Vagina (tissue), 2 donors: ENCODE measurements at regions not wholly inside any gene's neighbourhood (a gene's known extent, or its start where the extent isn't known, plus 50 kb on each side); places are given as distances from the start of the nearest gene placed in this dataset.
"Not testable (repeated sequence)": the region's sequence is repeated elsewhere in the genome, so short reads cannot be mapped to it uniquely, and the experiment has no call there.

Experiments used
- DNase-seq, 2 donors: peaks; one replicate each; pipeline ENCODE4 v3.0.0-alpha.2; 2017; ENCODE audit errors: extremely low spot score in 2 of 2
- H3K27ac ChIP-seq: fragments of 200-600 bp; sonication (generic); one replicate; pipeline ENCODE4 v1.5.1; 2019
- H3K27me3 ChIP-seq: fragments of 200-600 bp; sonication (generic); one replicate; pipeline ENCODE4 v1.5.1; 2019
- H3K36me3 ChIP-seq, 2 donors: fragments of 200-600 bp; sonication (generic); one replicate each; pipeline ENCODE4 v1.5.1; 2017 to 2019
- H3K4me1 ChIP-seq: fragments of 200-600 bp; sonication (generic); one replicate; pipeline ENCODE4 v1.5.1; 2019
- H3K4me3 ChIP-seq, 2 donors: fragments of 200-600 bp; sonication (generic); 1 replicate in 1 of 2; 2 replicates in 1 of 2; pipeline ENCODE4 v1.5.1; 2016 to 2019
- H3K9me3 ChIP-seq: fragments of 200-600 bp; sonication (generic); one replicate; pipeline ENCODE4 v1.5.1; 2019
- CTCF ChIP-seq, 3 experiments: fragments of 450-650 bp in 2 of 3; fragments of 200-600 bp in 1 of 3; sonication (generic) in 1 of 3; IDR thresholded peaks; one replicate each; pipeline ENCODE4 v1.5.1; 2017 to 2019; ENCODE audit warnings: antibody characterized with exemption in 3 of 3, mild to moderate bottlenecking in 2 of 3, moderate library complexity in 2 of 3
- POLR2A ChIP-seq, 2 donors: fragments of 450-650 bp; IDR thresholded peaks; one replicate each; pipeline ENCODE4 v1.6.1; 2017; ENCODE audit warnings: antibody characterized with exemption in 2 of 2, mild to moderate bottlenecking in 2 of 2, moderate library complexity in 2 of 2
- POLR2AphosphoS5 ChIP-seq, 2 donors: sonication (generic); formaldehyde crosslinking; IDR thresholded peaks; one replicate each; pipeline ENCODE4 v1.9.0; 2017; ENCODE audit warnings: antibody characterized with exemption in 2 of 2, mild to moderate bottlenecking in 2 of 2, low read depth in 1 of 2; ENCODE audit not compliant: insufficient read depth in 1 of 2
- intact Hi-C: fragments of 100-400 bp; cut with DNase I; formaldehyde crosslinking; loops from one replicate; pipeline ENCODE4 v1.15.1; 2023

- Histone ChIP-seq H3K4me1 (no peaks in the 10 kb centered on the region), H3K36me3 (no peaks in the 10 kb centered on the region), H3K27me3 (no peaks in the 10 kb centered on the region), H3K27ac (no peak overlapping the region), H3K4me3 (no peak overlapping the region), H3K9me3 (no peaks in the 10 kb centered on the region)
- TF ChIP-seq CTCF (IDR thresholded peaks at IDR 0.05), result no peak
- no peak for TF ChIP-seq POLR2AphosphoS5 (IDR thresholded peaks at IDR 0.05; ENCODE audit: insufficient read depth in 1 of 2, low read depth in 1 of 2)
- TF ChIP-seq POLR2A (IDR thresholded peaks at IDR 0.05), result no peak
- DNase-seq, result peak in 1 of 2 donors; percentile 67
- intact Hi-C loops, result no loop called here
These were observed 239.3 kb downstream of the RAB11FIP2 start for GRCh38 chr10:117807441-117807840.

DNA sequence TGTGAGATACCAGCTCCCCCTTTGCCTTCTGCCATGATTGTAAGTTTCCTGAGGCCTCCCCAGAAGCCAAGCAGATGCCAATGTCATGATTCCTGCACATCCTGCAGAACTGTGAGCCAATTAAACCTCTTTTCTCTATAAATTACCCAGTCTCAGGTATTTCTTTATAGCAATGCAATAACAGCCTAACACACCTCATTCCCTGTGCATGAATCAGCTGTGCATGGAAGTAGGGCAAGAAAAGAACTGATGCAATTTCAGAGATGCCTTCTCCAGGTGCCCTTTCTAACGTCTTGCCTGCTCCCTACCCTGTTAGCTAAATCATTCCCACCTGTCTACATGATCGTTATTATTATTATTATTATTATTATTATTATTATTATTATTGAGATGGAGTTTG is 230.9 kb downstream of the RAB11FIP2 start:
- H3K27me3 ChIP-seq, H3K36me3 ChIP-seq, intact Hi-C loops, H3K4me3 ChIP-seq, H3K27ac ChIP-seq, H3K4me1 ChIP-seq, H3K9me3 ChIP-seq: not testable (repeated sequence)
- peak in 1 of 2 donors; percentile 9 for DNase-seq

GRCh38 chr10:117817116-117817515 is 229.6 kb downstream of the RAB11FIP2 start:
- Histone ChIP-seq H3K36me3 (no peaks in the 10 kb centered on the region), H3K9me3 (no peaks in the 10 kb centered on the region), H3K27ac (no peak overlapping the region), H3K4me3 (no peak overlapping the region), H3K4me1 (no peaks in the 10 kb centered on the region), H3K27me3 (no peaks in the 10 kb centered on the region)
- DNase-seq, result peak in 1 of 2 donors; percentile 74
- TF ChIP-seq CTCF (IDR thresholded peaks at IDR 0.05) (no peak), POLR2A (IDR thresholded peaks at IDR 0.05) (no peak), POLR2AphosphoS5 (IDR thresholded peaks at IDR 0.05; ENCODE audit: insufficient read depth in 1 of 2, low read depth in 1 of 2) (no peak)
- intact Hi-C loops, result no loop called here

GRCh38 chr10:117818721-117819120 is 228.0 kb downstream of the RAB11FIP2 start:
- H3K4me3 ChIP-seq, result no peak overlapping the region
- TF ChIP-seq CTCF (IDR thresholded peaks at IDR 0.05) (no peak), POLR2A (IDR thresholded peaks at IDR 0.05) (no peak), POLR2AphosphoS5 (IDR thresholded peaks at IDR 0.05; ENCODE audit: insufficient read depth in 1 of 2, low read depth in 1 of 2) (no peak)
- intact Hi-C loops, result no loop called here
- no peaks in the 10 kb centered on the region for H3K9me3 ChIP-seq
- H3K4me1 ChIP-seq, result no peaks in the 10 kb centered on the region
- H3K36me3 ChIP-seq, result no peaks in the 10 kb centered on the region
- H3K27me3 ChIP-seq, result no peaks in the 10 kb centered on the region
- H3K27ac ChIP-seq, result no peak overlapping the region
- peak in 1 of 2 donors; percentile 77 for DNase-seq

DNA sequence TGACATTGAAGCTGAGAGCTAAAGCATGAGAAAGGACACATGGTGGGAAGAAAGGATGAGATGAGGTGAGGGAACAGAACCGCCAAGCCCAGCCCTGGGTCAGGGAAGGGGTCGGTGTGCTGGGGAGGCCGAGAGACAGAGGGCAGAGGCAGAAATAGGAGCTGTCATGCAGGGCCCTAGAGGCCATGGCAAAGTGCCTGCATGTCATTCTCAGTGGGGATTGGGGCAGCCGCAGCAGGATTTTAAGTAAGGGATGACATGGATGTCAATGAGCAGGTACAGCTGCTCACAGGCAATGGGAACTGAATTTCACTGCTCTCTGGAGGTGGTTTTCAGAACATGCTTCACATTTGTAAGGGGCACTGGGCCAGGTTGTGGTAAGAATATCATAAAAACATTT is 227.4 kb downstream of the RAB11FIP2 start:
- no peaks in the 10 kb centered on the region for H3K4me1 ChIP-seq
- no peaks in the 10 kb centered on the region for H3K36me3 ChIP-seq
- no peak overlapping the region for H3K27ac ChIP-seq
- TF ChIP-seq POLR2AphosphoS5 (IDR thresholded peaks at IDR 0.05; ENCODE audit: insufficient read depth in 1 of 2, low read depth in 1 of 2) (no peak), POLR2A (IDR thresholded peaks at IDR 0.05) (no peak), CTCF (IDR thresholded peaks at IDR 0.05) (no peak)
- DNase-seq, result peak in 1 of 2 donors; percentile 61
- no peak overlapping the region for H3K4me3 ChIP-seq
- H3K9me3 ChIP-seq, result no peaks in the 10 kb centered on the region
- intact Hi-C loops, result no loop called here
- no peaks in the 10 kb centered on the region for H3K27me3 ChIP-seq

DNA sequence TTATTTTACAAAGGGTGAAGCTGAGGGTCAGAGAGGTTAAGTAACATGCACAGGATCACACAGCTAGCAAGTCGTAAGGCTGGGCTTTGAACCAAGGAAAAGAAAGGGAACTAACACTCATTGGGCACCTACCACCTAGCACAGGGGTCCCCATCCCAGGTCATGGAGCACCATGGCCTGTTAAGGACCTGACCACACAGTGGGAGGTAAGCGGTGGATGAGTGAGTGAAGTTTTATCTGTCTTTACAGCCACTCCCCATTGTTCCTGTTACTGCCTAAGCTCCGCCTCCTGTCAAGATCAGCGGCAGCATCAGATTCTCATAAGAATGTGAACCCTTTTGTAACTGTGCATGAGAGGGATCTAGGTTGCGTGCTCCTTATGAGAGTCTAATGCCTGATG is 222.8 kb downstream of the RAB11FIP2 start:
- no peaks in the 10 kb centered on the region for H3K27me3 ChIP-seq
- no peak overlapping the region for H3K4me3 ChIP-seq
- intact Hi-C loops, result no loop called here

More for the DNA sequence above, 222.8 kb downstream of the RAB11FIP2 start:
- Histone ChIP-seq H3K9me3 (no peaks in the 10 kb centered on the region), H3K27ac (no peak overlapping the region), H3K4me1 (no peaks in the 10 kb centered on the region), H3K36me3 (no peaks in the 10 kb centered on the region)
- DNase-seq, result peak in 1 of 2 donors; percentile 54
- TF ChIP-seq POLR2AphosphoS5 (IDR thresholded peaks at IDR 0.05; ENCODE audit: insufficient read depth in 1 of 2, low read depth in 1 of 2) (no peak), POLR2A (IDR thresholded peaks at IDR 0.05) (no peak)
